ENCODE measurements at regions not wholly inside any gene's neighbourhood (a gene's known extent, or its start where the extent isn't known, plus 50 kb on each side); places are given as distances from the start of the nearest gene placed in this dataset.

- no peak for DNase-seq (ENCODE audit: low read depth)
Observed at GRCh38 chr4:63492515-63492914, 916.7 kb downstream of the TECRL start.

GRCh38 chr4:63464393-63464792 is 944.9 kb downstream of the TECRL start:
- DNase-seq (ENCODE audit: low read depth): no peak

- DNase-seq (ENCODE audit: low read depth): no peak
Observed at GRCh38 chr4:63460075-63460474, 949.2 kb downstream of the TECRL start.

GRCh38 chr4:63459329-63459728 is 949.9 kb downstream of the TECRL start:
- no peak for DNase-seq (ENCODE audit: low read depth)

GRCh38 chr4:63458010-63458409 is 951.2 kb downstream of the TECRL start:
- DNase-seq (ENCODE audit: low read depth): no peak

GRCh38 chr4:63440236-63440635 is 969.0 kb downstream of the TECRL start:
- DNase-seq (ENCODE audit: low read depth): no peak

GRCh38 chr4:63430105-63430504 is 979.1 kb downstream of the TECRL start:
- no peak for DNase-seq (ENCODE audit: low read depth)

- no peak for DNase-seq (ENCODE audit: low read depth)
Observed at GRCh38 chr4:63396269-63396668, 1013.0 kb downstream of the TECRL start.

GRCh38 chr4:63393544-63393943 is 1015.7 kb downstream of the TECRL start:
- DNase-seq (ENCODE audit: low read depth): no peak

- no peak for DNase-seq (ENCODE audit: low read depth)
Observed at GRCh38 chr4:63379750-63380522, 1029.3 kb downstream of the TECRL start.

GRCh38 chr4:63371001-63371400 is 1038.2 kb downstream of the TECRL start:
- no peak for DNase-seq (ENCODE audit: low read depth)

GRCh38 chr4:63361628-63362027 is 1047.6 kb downstream of the TECRL start:
- peak; percentile 9 for DNase-seq (ENCODE audit: low read depth)

GRCh38 chr4:63361066-63361465 is 1048.2 kb downstream of the TECRL start:
- DNase-seq (ENCODE audit: low read depth): no peak

- no peak for DNase-seq (ENCODE audit: low read depth)
Observed at GRCh38 chr4:63349674-63350025, 1059.6 kb downstream of the TECRL start.

- DNase-seq (ENCODE audit: low read depth): no peak
Observed at GRCh38 chr4:63348735-63349673, 1060.2 kb downstream of the TECRL start.

- no peak for DNase-seq (ENCODE audit: low read depth)
Observed at GRCh38 chr4:63325140-63325539, 1084.1 kb downstream of the TECRL start.

GRCh38 chr4:63316633-63317032 is 1092.6 kb downstream of the TECRL start:
- DNase-seq (ENCODE audit: low read depth): no peak

- no peak for DNase-seq (ENCODE audit: low read depth)
Observed at GRCh38 chr4:63315651-63316050, 1093.6 kb downstream of the TECRL start.

- DNase-seq (ENCODE audit: low read depth): no peak
Observed at GRCh38 chr4:63308697-63309096, 1100.6 kb downstream of the TECRL start.

- DNase-seq (ENCODE audit: low read depth): no peak
Observed at GRCh38 chr4:63302792-63303191, 1106.5 kb downstream of the TECRL start.

- DNase-seq (ENCODE audit: low read depth): no peak
Observed at GRCh38 chr4:63302078-63302477, 1107.2 kb downstream of the TECRL start.

GRCh38 chr4:63296773-63297172 is 1112.5 kb downstream of the TECRL start:
- no peak for DNase-seq (ENCODE audit: low read depth)

GRCh38 chr4:63275491-63275890 is 1133.8 kb downstream of the TECRL start:
- no peak for DNase-seq (ENCODE audit: low read depth)

Data from non-pigmented ciliary epithelial cell (primary cell).